ENCODE measurements at regions not wholly inside any gene's neighbourhood (a gene's known extent, or its start where the extent isn't known, plus 50 kb on each side); places are given as distances from the start of the nearest gene placed in this dataset.

DNA sequence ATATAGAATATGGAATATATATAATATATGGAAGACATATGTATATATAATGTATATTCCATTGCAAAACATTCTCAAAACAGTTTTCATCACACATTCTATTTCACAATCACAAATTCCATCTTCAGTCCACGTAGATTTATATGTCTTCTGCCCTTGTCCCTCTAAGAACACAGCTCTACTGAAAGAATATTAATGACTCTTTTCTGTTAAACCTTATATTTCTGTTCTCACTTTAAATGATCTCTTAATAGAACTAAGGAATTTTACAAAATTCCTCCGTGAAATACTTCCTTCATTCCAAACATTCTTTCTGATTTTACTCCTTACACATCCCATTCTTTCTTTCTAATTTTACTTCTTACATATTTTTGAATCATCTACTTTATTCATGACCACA is 1043.1 kb upstream of the PABPC4L start:
- TF ChIP-seq, protein P1, sequence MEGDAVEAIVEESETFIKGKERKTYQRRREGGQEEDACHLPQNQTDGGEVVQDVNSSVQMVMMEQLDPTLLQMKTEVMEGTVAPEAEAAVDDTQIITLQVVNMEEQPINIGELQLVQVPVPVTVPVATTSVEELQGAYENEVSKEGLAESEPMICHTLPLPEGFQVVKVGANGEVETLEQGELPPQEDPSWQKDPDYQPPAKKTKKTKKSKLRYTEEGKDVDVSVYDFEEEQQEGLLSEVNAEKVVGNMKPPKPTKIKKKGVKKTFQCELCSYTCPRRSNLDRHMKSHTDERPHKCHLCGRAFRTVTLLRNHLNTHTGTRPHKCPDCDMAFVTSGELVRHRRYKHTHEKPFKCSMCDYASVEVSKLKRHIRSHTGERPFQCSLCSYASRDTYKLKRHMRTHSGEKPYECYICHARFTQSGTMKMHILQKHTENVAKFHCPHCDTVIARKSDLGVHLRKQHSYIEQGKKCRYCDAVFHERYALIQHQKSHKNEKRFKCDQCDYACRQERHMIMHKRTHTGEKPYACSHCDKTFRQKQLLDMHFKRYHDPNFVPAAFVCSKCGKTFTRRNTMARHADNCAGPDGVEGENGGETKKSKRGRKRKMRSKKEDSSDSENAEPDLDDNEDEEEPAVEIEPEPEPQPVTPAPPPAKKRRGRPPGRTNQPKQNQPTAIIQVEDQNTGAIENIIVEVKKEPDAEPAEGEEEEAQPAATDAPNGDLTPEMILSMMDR (IDR thresholded peaks at IDR 0.05), result no peak
- no peak for TF ChIP-seq POLR2A (IDR thresholded peaks at IDR 0.05)
- Histone ChIP-seq H3K9me3 (no peaks in the 10 kb centered on the region), H3K36me3 (no peaks in the 10 kb centered on the region), H3K4me1 (no peaks in the 10 kb centered on the region), H3K4me3 (replicated peaks in 1 of 3) (no peak overlapping the region), H3K27me3 (no peaks in the 10 kb centered on the region), H3K27ac (no peak overlapping the region)
- intact Hi-C loops (cut with DNase I), result no loop called here
- DNase-seq, result no peak
- 71 to 80% methylated on average over 2 of the region's 2 CpGs for WGBS, 2 donors

DNA sequence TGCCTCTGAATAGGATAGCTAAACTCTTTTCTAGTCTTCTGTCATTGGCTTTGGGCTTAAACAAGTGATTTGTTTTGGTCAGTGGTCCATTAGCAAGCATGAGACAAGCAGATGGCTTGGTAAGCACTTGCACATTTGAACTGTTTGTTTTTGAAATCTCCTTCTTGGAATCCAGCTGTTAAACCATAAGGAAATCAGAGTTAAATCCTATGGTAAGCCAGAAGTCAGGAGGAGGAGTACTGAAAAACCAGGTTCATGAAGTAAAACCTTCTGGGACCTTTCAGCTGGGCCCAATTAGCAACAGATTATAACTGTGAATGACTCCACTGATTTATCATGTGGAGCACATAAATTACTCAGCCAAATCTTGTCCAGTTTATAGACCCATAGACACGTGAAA is 1042.5 kb upstream of the PABPC4L start:
- intact Hi-C loops (cut with DNase I), result no loop called here
- DNase-seq, result no peak
- Histone ChIP-seq H3K27ac (no peak overlapping the region), H3K9me3 (no peaks in the 10 kb centered on the region), H3K4me1 (no peaks in the 10 kb centered on the region), H3K4me3 (replicated peaks in 1 of 3) (no peak overlapping the region), H3K27me3 (no peaks in the 10 kb centered on the region), H3K36me3 (no peaks in the 10 kb centered on the region)
- WGBS, 2 donors, result 62 to 67% methylated on average over 1 of the region's 1 CpG
- TF ChIP-seq, protein P1 (IDR thresholded peaks at IDR 0.05), result no peak
- TF ChIP-seq POLR2A (IDR thresholded peaks at IDR 0.05), result no peak

DNA sequence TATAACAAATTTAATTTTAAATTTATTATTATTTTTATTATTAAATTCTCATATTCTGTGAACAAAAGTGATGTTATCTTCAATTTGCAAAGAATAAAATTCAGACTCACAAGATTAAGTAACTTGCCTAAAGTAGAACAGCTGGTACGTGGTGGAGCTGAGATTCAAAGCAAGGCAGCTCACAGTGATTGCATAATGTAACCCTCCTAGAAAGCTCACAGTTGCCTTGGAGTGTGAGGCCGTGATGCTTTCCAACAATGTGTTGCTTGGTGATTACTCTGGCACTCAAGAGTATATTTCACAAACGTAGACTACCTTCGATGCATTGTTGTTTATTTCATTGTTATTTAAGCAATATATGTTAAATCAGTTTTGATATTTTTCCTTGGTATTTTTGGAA is 1039.2 kb upstream of the PABPC4L start:
- H3K9me3 ChIP-seq, result no peaks in the 10 kb centered on the region
- WGBS, 2 donors, result 76 to 78% methylated on average over 4 of the region's 4 CpGs

DNA sequence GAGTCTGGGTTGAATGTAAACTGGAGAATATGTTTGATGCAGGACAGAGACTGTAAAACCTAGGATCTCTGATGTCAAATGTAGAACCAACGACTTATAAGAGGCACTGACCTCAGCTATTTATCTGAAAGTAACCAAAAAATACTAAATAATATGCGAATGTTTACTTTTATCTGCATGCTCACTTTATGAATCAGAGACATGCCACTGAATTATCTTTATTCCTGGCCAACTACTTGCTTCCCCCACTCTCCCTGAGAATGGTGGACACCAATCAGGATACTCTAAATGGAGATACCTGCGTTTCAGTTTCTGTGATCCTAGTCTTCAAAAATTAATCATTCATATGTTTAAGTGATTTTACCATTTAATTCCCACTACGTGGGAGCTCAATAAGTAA is 1038.4 kb upstream of the PABPC4L start:
- Histone ChIP-seq H3K36me3 (no peaks in the 10 kb centered on the region), H3K27me3 (no peaks in the 10 kb centered on the region), H3K4me3 (replicated peaks in 1 of 3) (no peak overlapping the region), H3K4me1 (no peaks in the 10 kb centered on the region), H3K9me3 (no peaks in the 10 kb centered on the region), H3K27ac (no peak overlapping the region)
- 81 to 83% methylated on average over 4 of the region's 4 CpGs for WGBS, 2 donors
- TF ChIP-seq, protein P1 (IDR thresholded peaks at IDR 0.05), result no peak
- no peak for TF ChIP-seq POLR2A (IDR thresholded peaks at IDR 0.05)
- intact Hi-C loops (cut with DNase I), result no loop called here
- no peak for DNase-seq

More for the DNA sequence above, 1039.2 kb upstream of the PABPC4L start:
- Histone ChIP-seq H3K36me3 (no peaks in the 10 kb centered on the region), H3K27ac (no peak overlapping the region), H3K4me1 (no peaks in the 10 kb centered on the region), H3K4me3 (replicated peaks in 1 of 3) (no peak overlapping the region), H3K27me3 (no peaks in the 10 kb centered on the region)
- TF ChIP-seq, protein P1 (IDR thresholded peaks at IDR 0.05), result no peak
- no peak for TF ChIP-seq POLR2A (IDR thresholded peaks at IDR 0.05)
- no peak for DNase-seq
- intact Hi-C loops (cut with DNase I), result no loop called here

DNA sequence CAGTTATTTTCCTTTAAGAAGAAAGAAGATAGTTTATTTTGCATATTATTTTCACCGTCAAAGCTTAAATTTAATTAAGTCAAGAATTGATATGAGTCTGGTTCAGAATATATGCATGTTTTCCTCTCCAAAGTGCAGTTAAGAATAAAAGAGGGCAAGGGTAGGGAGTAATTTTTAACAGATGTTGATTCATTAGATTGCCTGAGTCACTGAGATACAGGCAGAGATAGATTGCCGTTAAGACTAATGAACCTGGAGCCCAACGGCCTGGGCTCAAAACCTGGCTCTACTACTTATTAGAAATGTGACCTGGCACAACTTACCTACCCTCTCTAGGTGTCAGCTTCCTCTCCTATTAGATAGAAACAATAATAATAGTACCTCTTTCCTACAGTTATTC is 1037.4 kb upstream of the PABPC4L start:
- Histone ChIP-seq H3K9me3 (no peaks in the 10 kb centered on the region), H3K4me3 (replicated peaks in 1 of 3) (no peak overlapping the region), H3K27me3 (no peaks in the 10 kb centered on the region), H3K4me1 (no peaks in the 10 kb centered on the region), H3K27ac (no peak overlapping the region), H3K36me3 (no peaks in the 10 kb centered on the region)
- no peak for DNase-seq
- intact Hi-C loops (cut with DNase I), result no loop called here
- WGBS, 2 donors, result 62 to 70% methylated on average over 3 of the region's 3 CpGs
- TF ChIP-seq, protein P1 (IDR thresholded peaks at IDR 0.05), result no peak
- TF ChIP-seq POLR2A (IDR thresholded peaks at IDR 0.05), result no peak

Data from thyroid gland (tissue), 4 donors.